SHP77 treated with DMSO at 0.1 percent for 48 hours (cell line): ENCODE measurements at regions not wholly inside any gene's neighbourhood (a gene's known extent, or its start where the extent isn't known, plus 50 kb on each side); places are given as distances from the start of the nearest gene placed in this dataset.

ENCODE experiments used
- DNase-seq: peaks from one replicate; lab custom pipeline; 2025; lab: John Stamatoyannopoulos, UW

- no peak for DNase-seq
These were observed 299.4 kb upstream of the RORA start for GRCh38 chr15:61528581-61528910.

DNA sequence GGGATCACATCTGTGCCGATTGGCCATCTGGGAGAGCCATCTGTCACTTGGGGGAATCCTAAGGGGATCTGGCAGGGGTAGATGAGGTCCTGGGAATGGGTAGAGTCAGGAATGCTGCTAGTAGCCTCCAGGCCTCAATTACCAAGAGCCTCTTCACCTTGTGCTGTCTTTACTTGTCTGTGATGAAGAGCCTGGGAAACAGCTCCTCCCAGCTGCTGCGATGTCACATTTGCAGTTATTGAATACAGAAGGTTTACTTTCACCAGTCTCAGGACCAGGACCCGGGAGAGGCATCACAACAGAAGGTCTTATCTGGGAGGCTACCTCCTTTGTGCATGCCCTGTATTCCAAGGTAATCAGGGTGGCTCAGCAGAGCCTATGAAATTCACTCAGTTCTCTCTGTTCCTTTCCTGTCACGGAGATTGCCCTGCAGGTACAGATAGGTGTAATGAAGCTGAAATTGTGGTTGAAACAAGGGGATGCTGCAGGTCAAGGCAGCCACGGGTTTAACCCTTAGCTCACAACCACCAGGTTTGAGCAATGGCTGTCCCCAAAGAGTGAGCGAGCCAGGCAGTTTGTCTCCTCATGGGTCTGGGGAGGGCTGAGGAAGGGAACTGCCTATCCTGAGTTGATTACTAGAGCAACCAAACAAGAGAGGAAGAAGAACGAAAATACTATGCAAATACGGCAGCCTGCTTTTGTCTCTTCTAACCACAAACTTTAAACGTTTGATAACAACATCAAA is 298.9 kb upstream of the RORA start:
- no peak for DNase-seq

DNA sequence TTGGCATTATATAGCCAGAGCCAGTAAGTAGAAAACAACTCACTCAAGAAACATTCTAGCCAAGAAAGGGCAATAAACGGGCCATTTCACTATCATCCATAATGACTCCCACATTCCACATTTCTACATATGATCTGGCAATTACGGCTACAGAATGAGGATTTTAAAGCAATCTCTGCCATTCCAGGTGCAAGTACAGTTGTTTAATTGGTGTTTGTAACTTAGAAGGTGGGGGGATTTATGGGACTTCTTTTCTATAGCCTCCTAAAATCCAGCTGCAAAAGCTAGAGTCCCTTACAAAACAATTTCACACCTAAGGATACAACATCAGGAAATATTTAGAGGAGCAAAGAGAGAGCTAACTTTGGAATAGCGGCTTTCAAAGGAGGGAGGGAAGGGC is 295.4 kb upstream of the RORA start:
- no peak for DNase-seq

DNA sequence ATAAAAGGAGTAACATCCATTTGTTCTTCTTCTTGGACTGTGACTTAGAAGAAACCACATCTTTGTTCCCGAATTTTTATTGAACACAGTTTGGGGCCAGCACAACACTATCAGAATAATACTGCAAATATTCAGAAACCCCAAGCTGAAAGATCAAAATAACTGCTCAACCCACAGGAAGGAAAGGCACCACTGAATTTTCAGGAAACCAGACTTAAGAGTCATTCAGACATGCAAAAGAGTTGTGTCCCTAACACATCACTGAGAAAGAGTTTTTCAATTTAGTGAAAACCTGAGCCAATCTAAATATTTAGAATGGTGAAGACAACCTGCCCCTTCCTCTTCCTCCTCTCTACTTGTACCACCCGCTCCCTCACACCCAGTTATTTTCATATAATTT is 295.0 kb upstream of the RORA start:
- no peak for DNase-seq

DNA sequence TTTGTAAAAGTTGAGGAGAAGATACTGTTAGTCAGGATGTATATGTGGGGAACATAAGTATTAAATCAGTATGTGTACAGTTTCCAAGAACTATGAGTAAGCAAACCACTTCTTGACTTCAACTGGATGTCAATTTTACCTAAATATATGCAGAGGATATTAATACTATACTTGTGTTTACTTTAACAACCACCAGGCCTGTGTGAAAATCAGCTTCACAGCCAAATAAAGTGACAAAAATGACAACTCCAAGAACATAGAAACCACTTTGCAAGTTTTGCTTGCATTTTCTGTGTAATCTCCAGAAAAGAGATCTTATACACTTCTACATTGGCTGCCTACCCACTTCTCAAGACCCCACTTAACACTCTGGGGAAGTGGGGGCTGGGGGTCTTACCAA is 293.3 kb upstream of the RORA start:
- no peak for DNase-seq

DNA sequence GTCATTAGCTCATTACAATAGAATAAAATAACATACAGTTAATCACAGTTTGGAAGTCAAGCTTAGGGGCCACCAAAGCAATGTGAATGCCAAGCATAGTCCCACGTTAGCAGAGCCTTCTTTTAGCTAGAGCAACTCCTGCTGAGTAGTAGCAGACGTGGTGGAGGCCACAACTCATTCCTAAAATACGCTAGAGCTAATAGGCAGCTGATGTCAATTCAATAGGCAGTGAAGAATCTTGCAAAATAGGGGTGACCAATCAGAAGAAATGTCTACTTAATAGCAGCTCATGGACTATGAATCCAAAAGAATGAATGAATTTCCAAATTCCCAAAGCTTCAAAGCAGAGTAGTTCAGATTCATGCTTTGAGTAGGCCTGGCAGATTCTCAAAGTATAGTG is 292.9 kb upstream of the RORA start:
- DNase-seq = no peak

DNA sequence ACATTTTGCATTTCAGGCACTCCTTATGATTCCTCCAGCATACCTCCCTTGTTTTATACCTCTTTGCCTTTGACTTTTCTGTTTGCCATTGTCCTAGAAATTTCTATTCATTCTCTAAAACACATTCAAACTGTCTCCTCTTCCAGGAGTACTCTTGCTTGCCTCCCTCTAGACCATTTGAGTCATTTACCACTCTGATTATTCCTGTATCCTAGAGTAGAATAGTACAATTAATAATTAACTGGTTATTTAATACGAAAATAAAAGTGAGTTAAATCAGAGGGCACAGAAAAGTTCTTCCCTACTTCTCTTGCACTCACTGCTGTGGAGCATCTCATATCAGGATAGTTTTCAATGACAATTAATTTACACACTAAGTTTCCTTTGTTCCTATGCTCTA is 290.2 kb upstream of the RORA start:
- DNase-seq = no peak

DNA sequence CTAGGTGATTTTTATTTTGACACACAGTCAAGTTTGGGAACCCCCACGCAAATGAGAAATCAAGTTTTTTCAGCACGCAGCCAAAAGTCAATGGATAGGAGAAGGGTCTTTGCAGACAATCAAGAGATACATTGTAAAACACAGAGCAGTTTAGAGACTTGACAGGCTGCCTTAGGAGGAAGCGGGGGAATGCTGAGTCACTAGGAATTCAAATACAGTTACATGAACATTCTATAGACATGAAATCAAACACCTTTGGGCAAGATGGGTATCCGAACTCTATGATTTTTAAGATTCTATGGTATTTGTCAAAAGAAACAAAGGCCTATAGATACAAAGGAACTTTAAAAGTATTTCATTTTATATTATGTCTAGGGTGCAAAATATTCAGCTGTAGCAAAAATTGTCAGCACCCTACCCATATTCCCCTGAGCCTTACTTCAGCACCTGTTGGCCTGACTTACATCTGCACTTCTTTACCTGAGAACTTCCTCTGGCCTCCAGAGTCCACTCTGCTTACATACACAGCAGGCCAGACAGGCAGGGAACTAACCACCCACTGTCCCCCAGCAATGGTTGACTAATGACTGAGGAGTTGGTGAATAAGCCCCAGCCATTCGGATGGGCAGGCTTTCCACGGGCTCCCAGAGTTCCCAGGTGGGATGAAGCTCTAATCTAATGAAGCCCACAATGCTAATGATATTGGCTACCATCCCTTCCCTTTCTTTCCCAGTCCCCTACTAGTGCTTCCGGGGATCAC is 289.3 kb upstream of the RORA start:
- DNase-seq = no peak

DNA sequence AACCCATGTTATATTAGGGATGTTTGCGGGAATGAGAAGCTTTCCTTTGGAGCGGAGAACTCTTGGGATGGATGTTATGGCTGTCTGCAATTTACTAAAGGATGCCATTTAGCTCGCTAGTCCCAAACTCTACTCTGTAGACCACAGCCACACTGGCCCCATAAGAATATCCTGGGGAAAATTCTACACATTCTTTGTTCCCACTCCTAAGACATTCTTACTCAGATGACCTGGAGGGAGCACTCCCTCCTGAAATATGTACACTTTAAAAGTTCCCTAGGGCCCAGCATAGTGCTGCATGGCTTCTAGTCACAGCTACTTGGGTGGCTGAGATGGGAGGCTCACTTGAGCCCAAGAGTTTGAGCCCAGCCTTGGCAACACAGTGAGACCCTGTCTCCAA is 288.7 kb upstream of the RORA start:
- no peak for DNase-seq

- DNase-seq = no peak
These were observed 288.2 kb upstream of the RORA start for GRCh38 chr15:61517335-61517734.

DNA sequence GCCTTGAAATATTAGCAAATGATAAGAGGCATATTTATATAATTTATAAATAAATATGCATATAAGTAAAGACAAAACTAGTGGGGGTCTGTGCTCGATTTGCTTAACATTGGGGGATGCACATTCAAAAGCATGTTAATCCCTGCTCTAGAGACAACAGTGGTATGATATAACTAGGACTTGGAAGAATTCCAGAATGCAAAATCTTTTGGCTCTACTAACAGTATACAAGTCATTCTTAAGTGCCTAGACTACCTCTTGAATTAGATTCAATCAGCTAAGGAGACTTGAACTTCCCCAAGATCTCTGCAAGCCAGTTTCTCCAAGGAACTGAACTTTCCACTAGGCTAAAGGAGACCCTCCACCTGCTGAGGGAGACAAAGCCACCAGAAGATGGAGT is 282.7 kb upstream of the RORA start:
- DNase-seq = no peak

DNA sequence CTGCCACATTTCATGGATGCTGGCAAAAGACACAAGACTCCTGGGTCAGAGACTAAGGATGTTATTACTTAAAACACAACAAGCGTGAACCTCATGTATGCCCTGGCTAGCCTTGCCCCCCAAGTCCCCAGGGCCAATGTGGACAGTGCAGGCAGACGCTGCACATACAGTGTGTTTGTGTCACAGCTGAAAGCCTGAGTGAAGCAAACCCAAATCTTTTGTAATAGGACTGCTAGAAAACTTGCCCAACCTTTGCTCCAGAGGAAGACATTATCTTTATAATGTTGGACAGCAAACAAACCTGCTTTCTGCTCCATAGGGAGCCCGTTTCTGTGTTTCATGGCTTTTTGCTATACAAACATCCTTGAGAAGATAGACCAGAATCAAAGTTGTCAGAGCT is 282.0 kb upstream of the RORA start:
- DNase-seq = no peak

DNA sequence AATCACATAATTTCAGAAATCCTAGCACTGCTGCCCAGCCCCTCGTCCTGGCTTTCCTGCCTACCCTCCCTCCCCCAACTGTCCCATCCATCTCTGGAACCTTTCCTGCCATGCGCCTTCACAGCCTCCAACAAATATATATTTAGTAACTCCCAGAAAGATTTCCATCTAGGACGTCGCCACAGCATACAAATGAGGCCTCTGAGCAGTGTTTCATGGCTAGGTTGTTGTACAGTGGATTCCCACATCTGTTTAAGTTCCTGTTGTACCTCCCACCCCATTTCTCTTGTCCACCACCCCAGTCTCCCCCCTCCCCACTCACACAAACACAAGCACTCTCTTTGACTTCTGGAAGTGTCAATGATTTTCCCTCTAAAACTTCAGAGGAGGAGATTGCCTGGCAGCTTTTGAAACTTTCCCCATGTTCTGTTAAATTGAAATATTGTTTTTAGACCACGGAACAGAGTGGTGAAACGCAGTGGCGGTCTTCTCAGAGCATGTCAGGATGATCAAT is 280.3 kb upstream of the RORA start:
- no peak for DNase-seq

- no peak for DNase-seq
These were observed 274.4 kb upstream of the RORA start for GRCh38 chr15:61503383-61503969.

GRCh38 chr15:61501815-61502389 is 272.8 kb upstream of the RORA start:
- DNase-seq = no peak

- no peak for DNase-seq
These were observed 272.0 kb upstream of the RORA start for GRCh38 chr15:61500951-61501620.

DNA sequence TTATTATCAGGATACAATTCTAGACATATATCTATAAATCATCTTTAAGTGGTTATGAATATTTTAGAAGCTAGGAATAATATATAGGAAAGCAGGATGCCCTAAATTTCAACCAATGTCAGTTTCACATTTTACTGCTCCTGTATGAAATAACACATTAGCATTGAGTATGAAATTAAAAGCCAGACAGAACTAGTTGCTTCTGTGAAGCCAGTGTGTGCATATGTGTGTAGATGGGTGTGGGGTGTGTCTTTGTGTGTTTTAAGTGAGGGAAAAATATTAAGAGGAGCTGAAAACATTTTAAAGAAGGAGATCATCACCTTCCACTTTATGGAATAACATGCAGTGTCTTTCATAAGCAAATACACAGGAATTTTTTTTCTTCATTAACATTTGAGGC is 271.4 kb upstream of the RORA start:
- no peak for DNase-seq

DNA sequence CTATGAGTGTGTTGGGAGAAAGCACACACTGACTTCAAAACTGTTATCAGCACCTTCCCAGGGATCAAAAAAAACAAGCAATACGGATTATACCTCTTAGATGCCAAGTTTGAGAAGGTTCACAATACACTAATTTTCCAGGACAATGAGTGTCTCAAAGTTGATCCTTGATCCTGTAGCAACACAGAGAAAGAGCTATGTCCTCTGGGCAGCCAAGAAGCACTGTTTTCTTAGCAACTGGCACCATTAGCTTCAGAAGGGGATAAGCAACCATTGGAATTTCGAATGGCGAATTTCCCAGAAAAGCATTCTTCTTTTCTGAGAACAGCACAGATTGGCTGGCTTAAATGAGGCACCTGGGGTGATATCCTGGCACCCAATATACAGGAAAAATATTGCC is 270.3 kb upstream of the RORA start:
- no peak for DNase-seq

- DNase-seq = no peak
These were observed 260.5 kb upstream of the RORA start for GRCh38 chr15:61489571-61489970.

DNA sequence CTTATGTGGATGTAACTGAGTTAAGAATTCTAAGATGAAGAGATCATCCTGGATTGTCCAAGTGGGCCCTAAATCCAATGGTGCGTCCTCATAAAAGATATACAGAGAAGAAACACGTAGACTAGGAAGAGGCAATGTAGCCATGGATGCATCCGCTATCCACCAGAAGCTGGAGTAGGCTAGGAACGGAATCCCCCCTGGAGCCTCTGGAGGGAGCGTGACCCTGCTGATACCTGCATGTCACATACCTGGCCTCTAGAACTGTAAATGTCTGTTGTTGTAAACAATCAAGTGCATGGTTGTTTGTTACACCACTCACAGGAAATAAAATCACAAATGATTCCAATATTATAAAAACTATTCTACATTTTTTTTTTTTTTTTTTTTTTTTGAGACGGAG is 254.5 kb upstream of the RORA start:
- DNase-seq = no peak

DNA sequence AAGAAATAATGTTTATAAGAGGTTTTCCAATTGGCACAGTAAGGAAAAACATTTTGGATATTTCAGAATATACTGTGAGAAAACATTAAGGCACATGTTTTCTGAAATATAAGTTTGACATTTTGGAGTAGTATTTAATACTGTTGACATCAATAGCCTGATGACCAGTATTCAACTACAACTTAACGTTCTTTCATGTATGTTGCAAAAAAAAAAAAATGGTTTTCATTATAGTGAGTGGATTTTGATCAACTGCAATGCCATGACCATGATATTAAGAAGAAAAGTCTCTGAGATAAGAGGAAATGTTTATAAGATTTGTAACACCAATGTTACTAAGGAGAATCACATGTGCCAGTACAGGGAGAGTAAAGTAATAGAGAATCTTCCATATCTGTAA is 252.8 kb upstream of the RORA start:
- no peak for DNase-seq

- no peak for DNase-seq
These were observed 251.8 kb upstream of the RORA start for GRCh38 chr15:61480863-61481262.
